ENCODE measurements at regions not wholly inside any gene's neighbourhood (a gene's known extent, or its start where the extent isn't known, plus 50 kb on each side); places are given as distances from the start of the nearest gene placed in this dataset.
A peak's percentile ranks its signal among the peaks of the same experiment; 100 is the strongest.

- H3K4me3 ChIP-seq (replicated peaks; ENCODE audit: low read depth, low read length) = no peak overlapping the region
- no peak for TF ChIP-seq CTCF (IDR thresholded peaks at IDR 0.05; ENCODE audit: low read length, missing control alignments)
- DNase-seq (ENCODE audit: low read depth) = peak; percentile 70
Measured at GRCh38 chr7:16129431-16130110, 291.8 kb downstream of the CRPPA start.

- no peak for DNase-seq (ENCODE audit: low read depth)
- no peak for TF ChIP-seq CTCF (IDR thresholded peaks at IDR 0.05; ENCODE audit: low read length, missing control alignments)
Measured at GRCh38 chr7:16123117-16123770, 298.1 kb downstream of the CRPPA start.

GRCh38 chr7:16121876-16122390 lies 299.4 kb downstream of the CRPPA start:
- TF ChIP-seq CTCF (IDR thresholded peaks at IDR 0.05; ENCODE audit: low read length, missing control alignments) = no peak
- H3K4me3 ChIP-seq (replicated peaks; ENCODE audit: low read depth, low read length) = no peak overlapping the region
- DNase-seq (ENCODE audit: low read depth) = no peak

More at GRCh38 chr7:16123117-16123770, 298.1 kb downstream of the CRPPA start:
- H3K4me3 ChIP-seq (replicated peaks; ENCODE audit: low read depth, low read length) = no peak overlapping the region

- no peak overlapping the region for H3K4me3 ChIP-seq (replicated peaks; ENCODE audit: low read depth, low read length)
- DNase-seq (ENCODE audit: low read depth) = no peak
- TF ChIP-seq CTCF (IDR thresholded peaks at IDR 0.05; ENCODE audit: low read length, missing control alignments) = no peak
Measured at GRCh38 chr7:16115374-16115773, 306.0 kb downstream of the CRPPA start.

GRCh38 chr7:16114633-16115032 lies 306.7 kb downstream of the CRPPA start:
- TF ChIP-seq CTCF (IDR thresholded peaks at IDR 0.05; ENCODE audit: low read length, missing control alignments) = peak; percentile 60
- peak; percentile 81 for DNase-seq (ENCODE audit: low read depth)
- H3K4me3 ChIP-seq (replicated peaks; ENCODE audit: low read depth, low read length) = no peak overlapping the region

GRCh38 chr7:16114071-16114470 lies 307.3 kb downstream of the CRPPA start:
- DNase-seq (ENCODE audit: low read depth) = no peak
- no peak for TF ChIP-seq CTCF (IDR thresholded peaks at IDR 0.05; ENCODE audit: low read length, missing control alignments)
- no peak overlapping the region for H3K4me3 ChIP-seq (replicated peaks; ENCODE audit: low read depth, low read length)

Measured in fibroblast of pulmonary artery (primary cell).